ENCODE measurements at regions not wholly inside any gene's neighbourhood (a gene's known extent, or its start where the extent isn't known, plus 50 kb on each side); places are given as distances from the start of the nearest gene placed in this dataset.

GRCh38 chr15:59924812-59925522 lies 79.1 kb upstream of the FOXB1 start:
- Histone ChIP-seq H3K9me3 (replicated peaks in 1 of 3) (no peaks in the 10 kb centered on the region), H3K27me3 (peaks cover 14% of the 10 kb centered on the region), H3K36me3 (replicated peaks in 1 of 2) (no peaks in the 10 kb centered on the region), H3K27ac (no peak overlapping the region), H3K4me1 (replicated peaks in 1 of 2) (no peaks in the 10 kb centered on the region), H3K4me3 (no peak overlapping the region)
- DNase-seq, result no peak
- intact Hi-C loops (cut with DNase I), result no loop called here
- 59 to 75% (median 72%) methylated on average over 8 of the region's 8 CpGs for WGBS, 4 donors
- no peak for TF ChIP-seq POLR2A (IDR thresholded peaks at IDR 0.05)
- no peak for TF ChIP-seq CTCF (IDR thresholded peaks at IDR 0.05)

GRCh38 chr15:59924096-59924495 lies 80.0 kb upstream of the FOXB1 start:
- TF ChIP-seq POLR2A (IDR thresholded peaks at IDR 0.05) (no peak), CTCF (IDR thresholded peaks at IDR 0.05) (no peak)
- intact Hi-C loops (cut with DNase I), result no loop called here
- DNase-seq, result no peak
- Histone ChIP-seq H3K4me3 (no peak overlapping the region), H3K36me3 (replicated peaks in 1 of 2) (no peaks in the 10 kb centered on the region), H3K9me3 (replicated peaks in 1 of 3) (no peaks in the 10 kb centered on the region), H3K27ac (no peak overlapping the region), H3K4me1 (replicated peaks in 1 of 2) (no peaks in the 10 kb centered on the region), H3K27me3 (peaks cover 14% of the 10 kb centered on the region)
- 43 to 61% (median 52%) methylated on average over 6 of the region's 6 CpGs for WGBS, 4 donors

GRCh38 chr15:59923508-59923907 lies 80.6 kb upstream of the FOXB1 start:
- intact Hi-C loops (cut with DNase I), result no loop called here
- TF ChIP-seq CTCF (IDR thresholded peaks at IDR 0.05) (no peak), POLR2A (IDR thresholded peaks at IDR 0.05) (no peak)
- Histone ChIP-seq H3K36me3 (replicated peaks in 1 of 2) (no peaks in the 10 kb centered on the region), H3K27me3 (peaks cover 14% of the 10 kb centered on the region), H3K9me3 (replicated peaks in 1 of 3) (no peaks in the 10 kb centered on the region), H3K4me1 (replicated peaks in 1 of 2) (no peaks in the 10 kb centered on the region), H3K27ac (no peak overlapping the region), H3K4me3 (no peak overlapping the region)
- DNase-seq, result no peak
- 76 to 80% (median 79%) methylated on average over 4 of the region's 4 CpGs for WGBS, 4 donors

GRCh38 chr15:59918994-59919951 lies 84.8 kb upstream of the FOXB1 start:
- intact Hi-C loops (cut with DNase I), result loop anchor here in 1 of 2 donors (10.0 kb wide), 1 partner anchor 266 kb away; no protein-coding TSS in a partner anchor
- H3K27me3 ChIP-seq, result peaks cover 6% of the 10 kb centered on the region
- no peak overlapping the region for H3K4me3 ChIP-seq
- no peaks in the 10 kb centered on the region for H3K4me1 ChIP-seq (replicated peaks in 1 of 2)
- H3K27ac ChIP-seq, result no peak overlapping the region
- H3K36me3 ChIP-seq (replicated peaks in 1 of 2), result no peaks in the 10 kb centered on the region
- no peaks in the 10 kb centered on the region for H3K9me3 ChIP-seq (replicated peaks in 1 of 3)
- DNase-seq, result no peak
- TF ChIP-seq CTCF (IDR thresholded peaks at IDR 0.05) (no peak), POLR2A (IDR thresholded peaks at IDR 0.05) (no peak)
- 61 to 73% (median 66%) methylated on average over 11 of the region's 11 CpGs for WGBS, 4 donors

All from adrenal gland (tissue), 9 donors.